Glomerular visceral epithelial cell (primary cell): ENCODE measurements at regions not wholly inside any gene's neighbourhood (a gene's known extent, or its start where the extent isn't known, plus 50 kb on each side); places are given as distances from the start of the nearest gene placed in this dataset.

ENCODE experiments used
- DNase-seq: peaks from one replicate; pipeline ENCODE4 v3.0.0-alpha.2; 2016; ENCODE audit errors: extremely low spot score

DNA sequence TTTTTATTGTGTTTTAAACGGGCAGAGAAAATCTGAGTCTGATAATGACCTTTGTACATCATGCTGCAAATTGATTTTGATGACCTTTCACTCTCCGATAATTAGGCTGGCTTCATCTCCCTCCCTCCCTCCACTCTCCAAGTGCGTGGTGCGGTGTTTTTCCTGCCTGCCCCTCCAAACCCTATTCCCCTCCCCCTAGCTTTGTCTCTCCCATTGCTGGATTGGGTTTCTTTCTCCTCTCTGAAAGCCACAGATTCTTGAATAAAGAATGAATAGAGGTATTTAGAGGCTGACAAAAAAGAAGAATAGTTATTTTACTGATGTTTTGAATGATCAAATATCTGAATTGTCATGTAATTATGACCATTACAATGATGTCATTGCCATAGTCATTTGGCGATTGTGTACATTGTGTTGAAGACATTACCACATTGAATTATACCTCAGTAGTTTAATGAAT, 571.1 kb upstream of the ZNF608 start:
- no peak for DNase-seq

DNA sequence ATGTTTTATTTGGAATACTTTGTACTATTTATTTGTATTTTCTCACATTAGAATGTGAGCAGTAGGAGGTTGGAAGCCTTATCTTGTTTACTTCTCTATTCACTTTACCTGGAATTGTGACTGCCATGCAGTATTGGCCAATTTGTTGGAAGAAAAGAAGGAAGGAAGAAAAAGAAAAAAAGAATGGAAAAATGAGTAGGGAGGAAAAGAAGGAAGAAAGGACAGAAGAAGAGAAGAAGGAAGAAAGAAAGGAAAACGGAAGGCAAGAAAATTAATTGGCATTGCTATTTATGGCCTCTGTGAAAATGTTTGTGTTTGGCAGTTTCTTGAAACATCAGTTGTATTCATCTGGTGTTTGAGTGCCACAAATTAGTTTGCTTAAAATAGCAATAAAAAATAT, 575.2 kb upstream of the ZNF608 start:
- DNase-seq: no peak

DNA sequence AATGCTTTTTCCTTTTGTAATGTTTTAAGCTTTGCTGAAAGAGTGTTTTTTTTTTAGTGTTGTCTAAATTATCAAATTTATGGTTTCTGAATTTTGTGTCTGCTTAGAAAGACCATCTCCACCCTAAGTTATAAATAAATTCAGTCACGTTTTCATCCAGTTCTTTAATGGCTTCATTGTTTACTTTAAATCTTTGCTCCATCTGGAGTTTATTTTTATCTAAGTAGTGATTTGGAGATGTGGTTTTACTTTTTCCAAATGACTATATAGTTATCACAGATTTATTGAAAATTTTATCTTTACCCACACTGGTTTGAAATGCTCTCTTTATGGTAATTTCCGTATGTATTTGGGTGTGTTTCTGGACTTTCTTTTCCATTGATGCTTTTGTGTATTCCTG, 577.2 kb upstream of the ZNF608 start:
- no peak for DNase-seq

DNA sequence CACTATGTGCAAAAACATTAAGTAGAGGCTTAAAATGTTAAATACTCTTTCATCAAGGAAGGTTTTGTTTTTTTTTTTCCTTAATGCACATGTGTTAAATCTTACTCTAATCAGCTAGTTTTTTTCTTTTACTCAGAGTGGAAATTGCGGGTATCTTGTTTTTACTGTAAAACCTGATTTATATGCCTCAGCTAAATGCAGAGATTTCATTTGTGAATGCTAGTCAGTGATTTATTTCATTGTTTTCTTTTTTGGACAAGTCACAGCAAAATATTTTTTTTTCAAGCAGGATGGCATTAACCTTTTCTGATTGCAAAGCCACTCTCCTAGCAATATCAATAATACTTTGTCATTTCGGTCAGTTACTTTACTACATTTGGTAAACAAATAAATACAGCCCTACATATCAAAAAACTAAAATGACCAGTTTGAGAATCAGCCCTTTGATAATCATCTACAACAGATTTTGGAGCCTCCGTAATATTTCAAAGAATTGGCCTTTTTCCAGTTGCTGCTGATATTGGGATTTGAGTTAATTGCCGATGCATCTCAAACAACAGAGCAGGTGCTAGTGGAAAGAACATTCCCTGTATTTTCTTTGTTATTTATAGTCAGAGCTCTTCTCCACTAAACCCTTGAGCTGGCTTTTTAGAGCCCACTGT, 579.2 kb upstream of the ZNF608 start:
- DNase-seq: no peak

DNA sequence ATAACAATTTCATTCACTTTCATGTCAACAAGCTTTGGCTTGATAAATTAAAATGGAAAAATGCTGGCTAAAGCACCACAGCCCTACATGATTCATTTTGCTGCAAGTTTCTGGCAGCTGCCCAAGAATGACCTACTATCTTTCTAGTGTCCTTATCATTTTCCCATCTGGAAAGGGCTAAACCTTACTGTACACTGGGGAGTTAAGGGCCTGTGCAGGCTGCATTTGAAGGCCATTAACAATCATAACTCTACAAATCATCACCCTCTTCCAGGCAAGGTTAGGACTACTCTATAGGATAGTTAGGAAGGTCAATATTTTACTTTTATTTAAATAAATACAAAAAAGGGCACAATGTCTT, 579.7 kb upstream of the ZNF608 start:
- DNase-seq: peak; percentile 80

DNA sequence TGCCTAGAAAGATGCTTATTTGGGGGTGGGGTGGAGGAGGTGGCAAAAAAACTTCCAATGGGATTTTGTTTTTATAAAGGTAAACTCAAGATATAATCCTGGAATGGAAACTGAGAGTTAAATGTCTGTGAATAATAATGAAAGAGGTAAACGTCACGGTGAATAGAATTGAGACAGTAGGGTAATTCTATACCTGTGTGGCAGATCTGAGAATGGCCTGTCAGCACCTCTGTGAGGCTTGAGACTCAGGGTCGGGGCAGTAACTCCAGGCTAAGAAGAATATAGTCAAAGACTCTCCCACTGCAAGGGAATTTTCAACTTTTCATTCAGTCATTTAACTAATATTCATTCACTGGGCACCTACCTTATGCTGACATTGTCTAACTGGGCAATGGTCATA, 581.2 kb upstream of the ZNF608 start:
- no peak for DNase-seq

DNA sequence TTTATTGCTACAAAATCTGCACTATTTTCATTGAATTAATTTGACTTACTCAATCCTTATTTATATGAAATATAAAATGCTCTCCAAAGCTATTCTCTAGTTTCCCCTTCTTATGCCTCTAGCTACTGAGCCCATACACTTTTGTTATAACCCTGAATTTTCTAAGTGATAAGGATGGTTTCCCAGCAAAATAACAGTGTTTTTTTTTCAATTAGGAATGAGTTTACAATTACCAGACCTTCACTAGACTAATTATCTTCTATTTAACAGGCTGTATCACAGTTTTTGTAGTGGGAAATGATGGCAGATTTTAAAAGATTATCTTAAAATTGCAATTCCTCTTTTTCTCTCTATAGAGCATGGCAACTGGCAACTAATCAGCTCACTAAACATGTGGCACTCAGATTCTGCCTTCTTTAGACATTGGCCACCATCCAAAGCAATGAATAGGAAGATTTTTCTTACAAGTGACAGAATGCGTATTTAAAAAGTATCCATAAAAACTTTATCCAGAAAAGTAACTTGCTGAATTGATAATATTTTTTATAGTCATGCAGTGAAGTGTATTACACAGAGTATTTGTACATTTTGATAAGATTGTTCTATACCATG, 585.7 kb upstream of the ZNF608 start:
- no peak for DNase-seq

DNA sequence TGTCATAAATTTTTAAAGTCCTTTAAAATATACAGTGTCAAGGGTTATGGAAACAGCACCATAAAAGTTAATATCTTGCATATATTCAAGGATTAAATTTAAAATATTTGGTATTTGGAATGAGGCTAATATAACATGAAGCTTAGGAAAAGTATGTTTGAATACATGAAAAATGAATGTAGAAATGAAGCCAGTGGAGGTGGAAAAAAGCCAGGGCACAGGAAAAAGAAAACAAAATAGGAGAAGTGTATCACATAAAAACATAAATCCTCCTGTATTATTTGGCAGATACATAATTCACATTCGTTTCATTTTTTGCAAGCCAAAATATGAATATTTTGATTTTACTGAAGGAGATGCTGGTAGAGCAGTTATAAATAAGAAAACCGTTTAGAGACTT, 587.0 kb upstream of the ZNF608 start:
- no peak for DNase-seq

DNA sequence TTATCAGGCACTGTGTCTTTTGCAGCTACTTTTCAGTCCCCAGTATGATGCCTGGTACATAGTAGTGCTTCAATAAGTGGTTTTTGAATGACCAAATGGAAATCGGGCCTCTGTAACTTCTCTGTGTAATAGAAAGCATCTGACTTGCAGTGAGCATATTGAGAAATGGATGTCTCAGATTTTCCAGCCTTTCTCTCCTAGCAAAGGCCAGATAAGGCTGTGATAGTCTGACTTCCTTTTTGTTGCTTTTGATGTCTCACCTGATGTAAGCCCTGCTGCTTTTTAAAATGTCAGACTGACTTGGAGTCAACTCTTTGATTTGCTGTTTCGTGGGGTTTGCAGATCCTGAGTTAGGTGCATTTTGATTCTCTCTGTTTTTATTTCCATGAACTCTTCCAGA, 590.0 kb upstream of the ZNF608 start:
- DNase-seq: no peak

DNA sequence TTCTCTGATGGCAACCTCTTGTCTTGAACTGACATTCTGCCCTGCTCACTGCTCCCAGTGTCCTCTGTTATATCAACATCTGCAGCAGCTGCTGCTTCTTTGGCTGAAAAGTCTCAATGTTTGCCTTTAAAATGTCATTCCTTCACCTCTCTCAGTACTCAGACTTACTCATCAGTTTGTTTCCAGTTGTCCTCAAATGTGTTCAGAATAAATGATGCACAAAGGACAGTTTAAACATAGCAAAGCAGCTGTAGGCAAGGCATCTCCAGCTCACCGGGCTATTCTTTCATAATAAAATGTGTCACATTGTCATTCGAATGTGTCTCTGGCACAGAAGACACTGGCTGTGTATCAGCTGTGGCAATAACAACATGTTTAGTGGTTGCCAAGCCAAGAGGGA, 590.9 kb upstream of the ZNF608 start:
- no peak for DNase-seq

DNA sequence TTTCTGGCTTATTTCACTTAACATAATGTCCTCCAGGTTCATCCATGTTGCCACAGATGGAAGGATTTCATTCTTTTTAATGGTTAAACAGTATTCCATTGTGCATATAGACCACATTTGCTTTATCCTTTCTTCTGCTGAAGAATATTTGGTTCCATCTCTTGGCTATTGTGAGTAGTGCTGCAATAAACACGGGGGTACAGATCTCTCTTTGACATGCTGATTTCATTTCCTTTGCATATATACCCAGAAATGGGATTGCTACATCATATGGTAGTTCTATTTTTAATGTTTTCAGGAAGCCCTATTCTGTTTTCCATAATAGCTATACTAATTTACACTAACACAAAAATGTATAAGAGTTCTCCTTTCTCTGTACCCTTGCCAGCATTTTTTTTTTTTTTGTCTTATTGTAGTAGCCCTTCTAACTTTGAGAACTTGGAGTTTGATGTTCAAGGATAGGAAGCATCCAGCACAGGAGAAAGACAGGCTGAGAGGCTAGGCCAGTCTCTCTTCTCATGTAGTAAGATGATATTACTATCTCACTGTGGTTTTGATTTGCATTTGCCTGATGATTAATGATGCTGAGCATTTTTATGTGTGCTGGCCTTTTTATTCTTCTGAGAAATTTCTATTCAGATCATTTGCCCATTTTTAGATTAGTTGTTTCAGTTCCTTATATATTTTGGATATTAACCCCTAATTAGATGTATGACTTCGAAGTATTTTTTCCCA, 592.2 kb upstream of the ZNF608 start:
- DNase-seq: no peak

DNA sequence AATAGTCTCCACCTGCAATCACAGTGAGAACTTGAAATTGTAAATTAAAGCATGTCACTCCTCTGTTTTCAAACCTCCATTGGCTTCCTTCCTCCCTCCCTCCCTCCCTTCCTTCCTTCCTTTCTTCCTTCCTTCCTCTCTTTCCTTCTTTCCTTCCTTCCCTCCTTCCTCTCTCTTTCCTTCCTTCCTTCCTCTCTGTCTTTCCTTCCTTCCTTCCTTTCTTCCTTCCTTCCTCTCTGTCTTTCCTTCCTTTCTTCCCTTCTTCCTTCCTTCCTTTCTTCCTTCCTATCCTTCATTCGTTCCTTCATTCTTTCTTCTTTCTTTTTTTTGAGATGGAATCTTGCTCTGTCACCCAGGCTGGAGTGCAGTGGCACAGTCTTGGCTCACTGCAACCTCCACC, 595.0 kb upstream of the ZNF608 start:
- DNase-seq: no peak

DNA sequence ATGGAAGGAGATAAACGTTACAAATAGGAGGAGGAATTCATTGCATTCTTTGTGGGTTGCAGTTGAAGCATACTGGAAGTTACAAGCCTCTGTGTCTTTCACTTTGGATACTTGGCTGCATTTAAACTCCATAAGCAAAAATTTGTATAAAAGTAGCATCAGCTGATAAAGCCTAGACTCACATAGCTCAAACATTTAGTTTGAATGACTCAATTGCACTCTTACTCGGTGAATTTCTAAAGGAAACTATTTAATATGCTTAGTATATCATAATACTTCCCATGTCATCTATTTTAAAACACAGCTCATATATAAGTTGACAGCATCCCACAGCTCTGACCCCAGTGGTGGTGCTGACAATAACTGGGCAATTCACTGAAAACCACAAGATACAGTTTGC, 596.6 kb upstream of the ZNF608 start:
- DNase-seq: no peak

DNA sequence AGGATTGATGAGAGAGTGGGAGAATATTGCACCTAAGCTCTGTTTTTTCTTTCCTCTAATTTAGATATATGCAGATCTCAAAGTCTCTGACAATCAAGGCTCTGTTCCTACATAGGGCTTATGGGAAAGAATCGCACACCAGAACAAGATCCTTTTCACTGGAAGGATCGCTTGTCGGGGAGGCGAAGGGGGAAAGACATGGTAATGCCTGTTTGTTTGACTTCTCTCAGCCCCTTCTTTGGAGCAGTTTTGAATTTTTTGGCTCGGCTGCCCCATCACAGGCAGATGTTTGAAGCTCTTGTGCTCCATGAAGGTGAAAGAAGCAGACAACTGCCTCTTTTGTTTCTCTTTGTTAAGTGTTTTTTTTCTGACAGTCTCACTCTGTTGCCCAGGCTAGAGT, 599.9 kb upstream of the ZNF608 start:
- no peak for DNase-seq

DNA sequence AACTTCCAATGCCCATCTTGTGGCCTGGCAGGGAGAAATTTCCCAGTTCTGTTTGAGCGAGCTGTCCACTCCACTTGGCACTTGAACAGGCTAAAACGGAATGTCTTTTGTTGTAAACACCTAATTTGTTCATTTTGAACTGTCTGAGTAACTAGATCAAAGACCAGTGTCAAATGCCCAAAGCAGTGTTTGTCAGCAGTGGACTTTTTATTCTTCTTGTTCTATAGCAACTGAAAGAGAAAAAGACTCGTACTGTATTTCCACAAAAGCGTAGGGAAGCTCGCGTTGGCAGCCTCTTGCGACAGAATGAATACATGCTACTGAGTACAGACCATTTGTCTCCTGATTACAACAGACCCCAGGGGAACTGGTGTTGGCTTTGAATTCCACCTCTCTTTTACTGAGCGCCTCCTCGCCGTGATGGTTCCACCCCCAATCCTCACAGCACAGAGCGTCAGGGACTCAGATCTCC, 601.8 kb upstream of the ZNF608 start:
- DNase-seq: no peak

DNA sequence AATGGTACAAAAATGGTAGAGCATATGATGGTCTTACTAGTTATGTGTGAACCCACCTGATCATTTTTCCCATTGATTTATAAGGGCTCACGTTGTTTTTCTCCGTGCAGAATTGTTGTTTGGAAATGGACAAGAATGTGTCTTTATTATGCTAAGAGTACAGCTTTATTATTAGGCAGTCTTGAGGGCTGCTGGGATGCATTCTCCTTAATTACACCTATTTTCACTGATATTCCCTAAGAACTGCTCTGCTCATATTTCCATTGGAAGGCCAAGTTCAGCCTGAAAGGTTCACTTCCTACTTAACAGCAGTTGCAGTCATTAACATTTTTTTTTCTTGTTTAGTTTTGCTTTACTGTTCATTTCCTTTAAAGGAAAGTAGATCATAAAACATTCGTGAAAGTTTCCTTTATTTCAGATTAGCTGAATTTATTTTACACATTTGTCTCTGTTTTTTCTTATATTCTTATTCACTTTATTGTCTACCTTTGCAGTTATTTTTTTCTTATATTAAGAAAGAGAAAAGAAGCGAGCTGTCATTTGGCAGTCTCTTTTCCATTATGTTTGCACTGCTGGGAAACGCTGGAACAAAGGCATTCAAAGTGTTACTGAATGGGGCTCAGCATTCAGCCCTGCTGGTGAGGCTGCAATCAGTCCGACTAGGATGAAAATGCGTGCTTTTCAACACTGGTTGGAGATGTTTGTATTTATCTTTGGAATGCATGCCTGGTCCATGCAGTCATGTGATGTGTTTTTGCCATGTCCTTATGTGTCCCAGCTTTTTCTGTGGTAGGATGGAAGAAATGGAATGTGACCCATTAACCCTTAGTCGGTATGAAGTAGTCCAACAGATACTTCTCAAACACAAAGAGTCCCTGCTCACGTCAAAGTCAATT, 602.7 kb upstream of the ZNF608 start:
- DNase-seq: no peak

DNA sequence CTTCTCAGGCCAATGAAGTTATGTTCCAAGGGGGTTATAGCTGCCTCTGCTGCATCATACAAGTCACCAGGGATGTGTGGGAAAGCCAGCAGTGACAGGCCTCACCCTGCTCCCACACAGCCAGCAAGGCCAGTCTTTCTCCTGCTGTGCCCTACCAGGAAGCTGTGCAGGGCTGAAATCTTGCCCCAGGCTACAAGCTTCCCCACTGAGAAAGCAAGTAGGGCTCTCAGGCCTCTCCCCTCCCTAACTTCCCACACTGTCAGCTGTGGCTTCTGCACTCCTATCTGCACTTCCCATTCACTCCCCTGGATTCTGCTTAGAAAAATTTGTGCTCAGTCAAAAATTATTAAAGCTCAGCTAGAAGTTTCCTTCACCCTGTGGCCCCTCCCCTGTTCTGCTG, 611.2 kb upstream of the ZNF608 start:
- DNase-seq: no peak

DNA sequence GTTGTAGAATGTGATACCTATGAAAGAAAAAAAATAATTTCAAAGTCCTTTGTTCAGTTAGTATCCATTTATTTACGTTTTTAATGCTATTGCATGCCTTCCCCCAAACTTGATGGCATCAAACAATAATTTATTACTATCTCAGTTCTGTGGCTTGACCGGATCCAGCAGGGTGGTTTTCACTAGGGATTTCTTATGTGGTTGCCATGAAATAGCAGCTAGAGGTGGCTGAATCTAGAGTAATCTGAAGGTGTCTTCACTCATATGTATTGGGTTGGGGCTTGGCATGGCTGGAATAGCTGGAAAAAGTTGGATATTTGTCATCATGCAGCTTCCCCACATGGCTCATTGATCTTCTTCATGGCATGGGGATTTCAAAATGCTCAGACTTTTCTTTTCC, 619.3 kb upstream of the ZNF608 start:
- no peak for DNase-seq

DNA sequence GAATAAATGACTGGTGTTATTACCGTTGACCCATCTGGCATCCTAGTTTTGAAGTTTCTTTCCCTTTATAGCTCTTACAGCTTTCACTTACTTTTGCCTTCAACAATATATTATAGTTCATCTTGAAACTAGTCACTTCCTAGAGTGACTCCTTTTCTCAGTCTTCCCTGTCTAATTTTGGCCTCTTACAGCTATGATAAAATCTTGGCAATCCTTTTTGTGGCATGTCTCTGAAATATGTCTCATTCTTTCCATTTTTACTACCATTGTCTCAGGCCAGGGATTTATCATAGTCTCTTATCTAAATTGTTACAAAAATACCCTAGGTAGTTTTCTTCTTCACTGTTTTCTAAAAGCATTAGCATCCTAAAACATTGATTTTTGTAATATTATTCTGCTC, 621.3 kb upstream of the ZNF608 start:
- DNase-seq: no peak

DNA sequence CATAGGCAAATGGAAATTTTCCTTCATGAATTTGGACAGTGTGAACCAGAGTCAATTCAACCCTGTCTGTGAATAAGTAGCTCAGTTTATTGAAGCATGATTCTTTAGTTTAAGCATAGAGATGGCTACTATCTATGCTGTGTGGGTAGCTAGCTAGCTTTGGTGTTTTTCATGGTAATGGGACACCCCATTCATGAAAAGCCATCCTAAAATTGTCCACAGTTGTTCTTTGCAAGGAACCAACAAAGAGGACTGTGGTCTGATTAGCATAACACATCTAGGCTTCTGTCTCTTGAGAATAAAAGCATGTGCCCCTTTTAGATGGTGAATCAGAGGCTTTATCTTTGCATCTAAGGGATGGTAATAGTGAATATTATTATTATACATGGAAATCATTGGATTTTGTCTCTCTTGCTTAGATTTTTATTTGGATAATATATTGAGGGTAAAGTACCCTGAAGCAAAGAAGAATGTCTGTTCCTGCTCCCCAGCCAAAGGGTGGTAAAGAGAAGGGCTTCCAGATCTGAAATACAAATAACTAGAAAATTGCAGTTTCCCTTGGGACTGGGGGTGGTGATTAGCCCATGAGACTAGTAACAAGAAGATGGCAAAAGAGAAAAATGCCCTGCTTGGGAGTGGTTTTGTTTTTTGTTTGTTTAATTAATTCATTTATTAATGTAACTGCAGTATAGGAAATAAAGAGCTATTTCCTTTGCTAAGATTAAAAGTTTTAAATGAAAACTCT, 624.2 kb upstream of the ZNF608 start:
- no peak for DNase-seq
